ENCODE measurements at regions not wholly inside any gene's neighbourhood (a gene's known extent, or its start where the extent isn't known, plus 50 kb on each side); places are given as distances from the start of the nearest gene placed in this dataset.

- no peak for TF ChIP-seq CTCF (IDR thresholded peaks at IDR 0.05; ENCODE audit: borderline replicate concordance, extremely low read depth, insufficient read depth)
Observed at GRCh38 chrX:81367291-81367690, 165.4 kb downstream of the SH3BGRL start.

GRCh38 chrX:81377329-81377728, 175.4 kb downstream of the SH3BGRL start:
- no peak overlapping the region for H3K9ac ChIP-seq (ENCODE audit: low read length in 3 of 3)
- TF ChIP-seq CTCF (IDR thresholded peaks at IDR 0.05; ENCODE audit: borderline replicate concordance, extremely low read depth, insufficient read depth), result peak; percentile 30
- H3K4me1 ChIP-seq (ENCODE audit: control insufficient read depth in 2 of 3, insufficient read depth in 2 of 3, low read depth in 1 of 3, low read length in 3 of 3), result no peaks in the 10 kb centered on the region
- FAIRE-seq (peak; percentile 98), DNase-seq (peak in 2 of 5 donors; percentile 3 to 22)
- H3K27me3 ChIP-seq (ENCODE audit: control insufficient read depth, insufficient read depth, low read length), result no peaks in the 10 kb centered on the region
- no peak overlapping the region for H3K4me3 ChIP-seq (ENCODE audit: low read length in 3 of 3)
- intact Hi-C loops (cut with DNase I), result no loop called here
- no peaks in the 10 kb centered on the region for H3K36me3 ChIP-seq (ENCODE audit: control insufficient read depth in 2 of 3, insufficient read depth in 3 of 3, low read length in 3 of 3)
- H3K27ac ChIP-seq (ENCODE audit: low read depth in 2 of 2, low read length in 2 of 2), result no peak overlapping the region
- H3K9me3 ChIP-seq (ENCODE audit: control insufficient read depth in 2 of 3, insufficient read depth in 1 of 3, low read length in 3 of 3), result no peaks in the 10 kb centered on the region

More at GRCh38 chrX:81367291-81367690, 165.4 kb downstream of the SH3BGRL start:
- no peak overlapping the region for H3K4me3 ChIP-seq (ENCODE audit: low read length in 3 of 3)
- no peaks in the 10 kb centered on the region for H3K27me3 ChIP-seq (ENCODE audit: control insufficient read depth, insufficient read depth, low read length)
- intact Hi-C loops (cut with DNase I), result no loop called here
- H3K4me1 ChIP-seq (ENCODE audit: control insufficient read depth in 2 of 3, insufficient read depth in 2 of 3, low read depth in 1 of 3, low read length in 3 of 3), result no peaks in the 10 kb centered on the region
- FAIRE-seq, result no peak
- H3K9ac ChIP-seq (ENCODE audit: low read length in 3 of 3), result no peak overlapping the region
- no peak overlapping the region for H3K27ac ChIP-seq (ENCODE audit: low read depth in 2 of 2, low read length in 2 of 2)
- DNase-seq, result no peak
- H3K36me3 ChIP-seq (ENCODE audit: control insufficient read depth in 2 of 3, insufficient read depth in 3 of 3, low read length in 3 of 3), result no peaks in the 10 kb centered on the region
- H3K9me3 ChIP-seq (ENCODE audit: control insufficient read depth in 2 of 3, insufficient read depth in 1 of 3, low read length in 3 of 3), result no peaks in the 10 kb centered on the region

- H3K36me3 ChIP-seq (ENCODE audit: control insufficient read depth in 2 of 3, insufficient read depth in 3 of 3, low read length in 3 of 3), result no peaks in the 10 kb centered on the region
- no peaks in the 10 kb centered on the region for H3K9me3 ChIP-seq (ENCODE audit: control insufficient read depth in 2 of 3, insufficient read depth in 1 of 3, low read length in 3 of 3)
- no peak for FAIRE-seq
- H3K27ac ChIP-seq (ENCODE audit: low read depth in 2 of 2, low read length in 2 of 2), result no peak overlapping the region
- no peaks in the 10 kb centered on the region for H3K4me1 ChIP-seq (ENCODE audit: control insufficient read depth in 2 of 3, insufficient read depth in 2 of 3, low read depth in 1 of 3, low read length in 3 of 3)
- DNase-seq, result no peak
- H3K27me3 ChIP-seq (ENCODE audit: control insufficient read depth, insufficient read depth, low read length), result no peaks in the 10 kb centered on the region
- no peak overlapping the region for H3K9ac ChIP-seq (ENCODE audit: low read length in 3 of 3)
- intact Hi-C loops (cut with DNase I), result no loop called here
- no peak overlapping the region for H3K4me3 ChIP-seq (ENCODE audit: low read length in 3 of 3)
- TF ChIP-seq CTCF (IDR thresholded peaks at IDR 0.05; ENCODE audit: borderline replicate concordance, extremely low read depth, insufficient read depth), result no peak
Observed at GRCh38 chrX:81378560-81378959, 176.7 kb downstream of the SH3BGRL start.

GRCh38 chrX:81390237-81390636, 188.3 kb downstream of the SH3BGRL start:
- no peak for TF ChIP-seq CTCF (IDR thresholded peaks at IDR 0.05; ENCODE audit: borderline replicate concordance, extremely low read depth, insufficient read depth)
- intact Hi-C loops (cut with DNase I), result no loop called here
- Histone ChIP-seq H3K27ac (ENCODE audit: low read depth in 2 of 2, low read length in 2 of 2) (no peak overlapping the region), H3K9me3 (ENCODE audit: control insufficient read depth in 2 of 3, insufficient read depth in 1 of 3, low read length in 3 of 3) (no peaks in the 10 kb centered on the region), H3K4me1 (ENCODE audit: control insufficient read depth in 2 of 3, insufficient read depth in 2 of 3, low read depth in 1 of 3, low read length in 3 of 3) (no peaks in the 10 kb centered on the region), H3K36me3 (ENCODE audit: control insufficient read depth in 2 of 3, insufficient read depth in 3 of 3, low read length in 3 of 3) (no peaks in the 10 kb centered on the region), H3K27me3 (ENCODE audit: control insufficient read depth, insufficient read depth, low read length) (no peaks in the 10 kb centered on the region), H3K9ac (ENCODE audit: low read length in 3 of 3) (no peak overlapping the region), H3K4me3 (ENCODE audit: low read length in 3 of 3) (no peak overlapping the region)
- FAIRE-seq (no peak), DNase-seq (no peak)

Data from kidney (tissue), 13 donors.